ENCODE measurements at regions not wholly inside any gene's neighbourhood (a gene's known extent, or its start where the extent isn't known, plus 50 kb on each side); places are given as distances from the start of the nearest gene placed in this dataset.
"Not testable (repeated sequence)": the region's sequence is repeated elsewhere in the genome, so short reads cannot be mapped to it uniquely, and the experiment has no call there.

DNA sequence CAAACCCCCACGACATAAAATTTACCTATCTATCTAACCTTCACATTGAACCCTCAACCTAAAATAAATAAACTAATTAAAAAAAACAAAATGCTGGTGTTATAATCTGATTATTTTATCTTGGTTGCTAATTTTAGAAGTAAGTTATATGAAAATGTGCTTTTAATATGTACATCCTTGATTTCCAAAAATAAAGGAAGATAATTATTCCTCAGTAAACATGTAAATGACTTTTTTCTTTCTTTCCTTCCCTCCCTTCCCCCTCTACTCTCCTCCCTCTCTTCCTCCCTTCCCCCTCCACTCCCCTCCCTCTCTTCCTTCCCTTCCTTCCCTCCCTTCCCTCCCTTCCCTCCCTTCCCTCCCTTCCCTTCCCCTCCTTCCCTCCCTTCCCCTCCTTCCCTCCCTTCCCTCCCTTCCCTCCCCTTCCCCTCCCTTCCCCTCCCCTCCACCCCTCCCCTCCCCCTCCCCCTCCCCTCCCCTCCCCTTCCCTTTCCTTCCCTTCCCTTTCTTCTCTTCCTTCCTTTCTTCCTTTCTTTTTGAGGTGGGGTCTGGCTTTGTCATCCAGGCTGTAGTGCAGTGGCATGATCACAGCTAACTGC is 180.0 kb upstream of the GIMD1 start:
- Histone ChIP-seq H3K36me3 (no peaks in the 10 kb centered on the region), H3K9me3 (peaks cover 0 to 3% (median 0%) of the 10 kb centered on the region in 4 donors), H3K27me3 (no peaks in the 10 kb centered on the region), H3K4me3 (no peak overlapping the region), H3K27ac (no peak overlapping the region), H3K4me1 (no peaks in the 10 kb centered on the region)
- TF ChIP-seq POLR2A (IDR thresholded peaks at IDR 0.05): no peak
- no peak for TF ChIP-seq POLR2AphosphoS5 (IDR thresholded peaks at IDR 0.05)
- TF ChIP-seq, protein P1, sequence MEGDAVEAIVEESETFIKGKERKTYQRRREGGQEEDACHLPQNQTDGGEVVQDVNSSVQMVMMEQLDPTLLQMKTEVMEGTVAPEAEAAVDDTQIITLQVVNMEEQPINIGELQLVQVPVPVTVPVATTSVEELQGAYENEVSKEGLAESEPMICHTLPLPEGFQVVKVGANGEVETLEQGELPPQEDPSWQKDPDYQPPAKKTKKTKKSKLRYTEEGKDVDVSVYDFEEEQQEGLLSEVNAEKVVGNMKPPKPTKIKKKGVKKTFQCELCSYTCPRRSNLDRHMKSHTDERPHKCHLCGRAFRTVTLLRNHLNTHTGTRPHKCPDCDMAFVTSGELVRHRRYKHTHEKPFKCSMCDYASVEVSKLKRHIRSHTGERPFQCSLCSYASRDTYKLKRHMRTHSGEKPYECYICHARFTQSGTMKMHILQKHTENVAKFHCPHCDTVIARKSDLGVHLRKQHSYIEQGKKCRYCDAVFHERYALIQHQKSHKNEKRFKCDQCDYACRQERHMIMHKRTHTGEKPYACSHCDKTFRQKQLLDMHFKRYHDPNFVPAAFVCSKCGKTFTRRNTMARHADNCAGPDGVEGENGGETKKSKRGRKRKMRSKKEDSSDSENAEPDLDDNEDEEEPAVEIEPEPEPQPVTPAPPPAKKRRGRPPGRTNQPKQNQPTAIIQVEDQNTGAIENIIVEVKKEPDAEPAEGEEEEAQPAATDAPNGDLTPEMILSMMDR (IDR thresholded peaks at IDR 0.05): no peak
- no peak for TF ChIP-seq EP300 (IDR thresholded peaks at IDR 0.05)
- DNase-seq (no peak), ATAC-seq (ENCODE audit: low FRiP score in 2 of 2) (no peak)
- 63 to 79% methylated on average over 1 of the region's 1 CpG for WGBS, 2 donors

DNA sequence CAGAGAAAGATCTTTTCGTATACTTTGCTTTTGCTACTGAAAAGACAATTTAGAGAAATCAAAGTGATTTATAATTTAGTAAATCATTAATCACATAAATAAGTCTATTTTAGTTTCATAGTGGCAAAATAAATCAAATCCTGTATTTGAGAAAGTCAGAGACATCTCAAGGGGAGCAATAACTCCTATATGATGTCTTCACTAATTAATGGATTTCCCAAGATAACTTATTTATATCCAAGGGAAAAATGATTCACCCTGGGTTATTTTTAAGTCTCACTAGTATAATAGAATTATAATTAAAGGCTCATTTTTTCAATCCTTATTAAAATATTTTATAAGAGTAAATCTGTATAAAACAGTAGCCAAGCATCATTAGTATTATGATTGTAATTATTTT is 177.8 kb upstream of the GIMD1 start:
- Histone ChIP-seq H3K4me1 (no peaks in the 10 kb centered on the region), H3K27ac (no peak overlapping the region), H3K36me3 (no peaks in the 10 kb centered on the region), H3K27me3 (no peaks in the 10 kb centered on the region), H3K4me3 (no peak overlapping the region), H3K9me3 (peaks cover 0 to 3% (median 0%) of the 10 kb centered on the region in 4 donors)
- DNase-seq: no peak
- ATAC-seq (ENCODE audit: low FRiP score in 2 of 2): no peak
- TF ChIP-seq EP300 (IDR thresholded peaks at IDR 0.05) (no peak), POLR2AphosphoS5 (IDR thresholded peaks at IDR 0.05) (no peak), POLR2A (IDR thresholded peaks at IDR 0.05) (no peak)
- TF ChIP-seq, protein P1 (IDR thresholded peaks at IDR 0.05): no peak
- WGBS, 2 donors: 78 to 96% methylated on average over 1 of the region's 1 CpG

DNA sequence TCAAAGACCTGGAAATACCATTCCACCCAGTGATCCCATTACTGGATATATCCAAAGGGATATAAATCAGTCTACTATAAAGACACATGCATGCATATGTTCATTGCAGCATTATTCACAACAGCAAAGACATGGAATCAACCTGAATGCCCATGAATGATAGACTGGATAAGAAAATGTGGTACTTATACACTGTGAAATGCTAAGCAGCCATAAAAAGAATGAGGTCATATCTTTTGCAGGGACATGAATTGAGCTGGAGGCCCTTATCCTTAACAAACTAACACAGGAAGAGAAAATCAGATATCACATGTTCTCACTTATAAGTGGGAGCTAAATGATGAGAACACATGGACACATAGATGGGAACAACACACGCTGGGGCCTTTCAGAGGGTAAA is 174.0 kb upstream of the GIMD1 start:
- not testable (repeated sequence) for DNase-seq; H3K27me3 ChIP-seq; H3K36me3 ChIP-seq; H3K4me1 ChIP-seq; H3K4me3 ChIP-seq; H3K27ac ChIP-seq; ATAC-seq (ENCODE audit: low FRiP score in 2 of 2); H3K9me3 ChIP-seq
- WGBS, 2 donors: 67 to 73% methylated on average over 1 of the region's 1 CpG

GRCh38 chr4:106541253-106541652 is 172.7 kb upstream of the GIMD1 start:
- no peaks in the 10 kb centered on the region for H3K27me3 ChIP-seq
- TF ChIP-seq, protein P1 (IDR thresholded peaks at IDR 0.05): no peak
- TF ChIP-seq POLR2AphosphoS5 (IDR thresholded peaks at IDR 0.05): no peak
- no peak for TF ChIP-seq POLR2A (IDR thresholded peaks at IDR 0.05)
- no peak for TF ChIP-seq EP300 (IDR thresholded peaks at IDR 0.05)
- no peaks in the 10 kb centered on the region for H3K4me1 ChIP-seq
- WGBS, 2 donors: 70 to 76% methylated on average over 2 of the region's 2 CpGs
- H3K4me3 ChIP-seq: no peak overlapping the region
- peaks cover 0 to 3% (median 0%) of the 10 kb centered on the region in 4 donors for H3K9me3 ChIP-seq
- DNase-seq: no peak
- H3K27ac ChIP-seq: no peak overlapping the region
- no peaks in the 10 kb centered on the region for H3K36me3 ChIP-seq
- ATAC-seq (ENCODE audit: low FRiP score in 2 of 2): no peak

- TF ChIP-seq POLR2A (IDR thresholded peaks at IDR 0.05): no peak
- TF ChIP-seq, protein P1 (IDR thresholded peaks at IDR 0.05): no peak
- TF ChIP-seq EP300 (IDR thresholded peaks at IDR 0.05): no peak
- TF ChIP-seq POLR2AphosphoS5 (IDR thresholded peaks at IDR 0.05): no peak
- DNase-seq (no peak), ATAC-seq (ENCODE audit: low FRiP score in 2 of 2) (no peak)
- Histone ChIP-seq H3K9me3 (no peaks in the 10 kb centered on the region), H3K36me3 (no peaks in the 10 kb centered on the region), H3K4me1 (no peaks in the 10 kb centered on the region), H3K27me3 (no peaks in the 10 kb centered on the region), H3K27ac (no peak overlapping the region), H3K4me3 (no peak overlapping the region)
Observed at GRCh38 chr4:106530821-106531220, 162.2 kb upstream of the GIMD1 start.

All from upper lobe of left lung (tissue), 6 donors.